ENCODE measurements at regions not wholly inside any gene's neighbourhood (a gene's known extent, or its start where the extent isn't known, plus 50 kb on each side); places are given as distances from the start of the nearest gene placed in this dataset.
"Not testable (repeated sequence)": the region's sequence is repeated elsewhere in the genome, so short reads cannot be mapped to it uniquely, and the experiment has no call there.

DNA sequence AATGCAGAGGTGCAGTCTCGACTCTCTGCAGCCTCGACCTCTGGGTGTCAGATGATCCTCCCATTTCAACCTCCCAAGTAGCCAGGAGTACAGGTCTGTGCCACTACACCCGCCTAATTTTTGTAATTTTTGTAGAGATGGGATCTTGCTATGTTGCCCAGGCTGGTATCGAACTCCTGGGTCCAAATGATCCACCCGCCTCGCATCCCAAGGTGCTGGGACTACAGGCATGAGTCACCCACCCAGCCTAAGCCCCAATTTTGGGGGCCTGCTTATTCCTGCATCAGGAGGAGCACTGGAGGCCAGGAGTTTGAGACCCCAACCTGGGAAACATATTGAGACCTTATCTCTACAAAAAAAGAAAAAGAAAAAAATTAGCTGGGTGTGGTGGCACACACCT is 80.1 kb upstream of the ADGRE5 start:
- H3K4me2 ChIP-seq (ENCODE audit: low read length): no peak overlapping the region
- no peak overlapping the region for H3K9ac ChIP-seq (ENCODE audit: low read depth, low read length)
- H3K9me3 ChIP-seq (replicated peaks; ENCODE audit: low read length): no peaks in the 10 kb centered on the region
- peaks cover 41% of the 10 kb centered on the region for H3K27me3 ChIP-seq (ENCODE audit: control insufficient read depth, insufficient read depth, low read length)
- H3K36me3 ChIP-seq (ENCODE audit: insufficient read depth, low read length): no peaks in the 10 kb centered on the region
- H3K4me3 ChIP-seq (ENCODE audit: low read length): no peak overlapping the region
- no peaks in the 10 kb centered on the region for H3K4me1 ChIP-seq (ENCODE audit: control insufficient read depth, insufficient read depth, low read length)

DNA sequence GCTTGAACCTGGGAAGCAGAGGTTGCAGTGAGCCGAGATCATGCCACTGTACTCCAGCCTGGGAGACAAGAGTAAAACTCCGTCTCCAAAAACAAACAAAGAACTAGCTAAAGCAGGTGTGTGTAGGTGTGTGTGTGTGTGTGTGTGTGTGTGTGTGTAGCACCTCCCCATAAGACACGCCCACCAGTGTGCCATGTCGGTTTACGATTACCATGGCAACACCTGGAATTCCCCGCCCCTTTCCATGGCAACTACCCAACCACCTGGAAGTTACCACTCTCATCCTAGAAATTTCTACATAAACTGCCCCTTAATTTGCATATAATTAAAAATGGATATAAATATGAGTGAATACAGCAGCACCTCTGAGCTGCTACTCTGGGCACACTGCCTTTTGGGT is 80.9 kb upstream of the ADGRE5 start:
- H3K9ac ChIP-seq (ENCODE audit: low read depth, low read length): no peak overlapping the region

DNA sequence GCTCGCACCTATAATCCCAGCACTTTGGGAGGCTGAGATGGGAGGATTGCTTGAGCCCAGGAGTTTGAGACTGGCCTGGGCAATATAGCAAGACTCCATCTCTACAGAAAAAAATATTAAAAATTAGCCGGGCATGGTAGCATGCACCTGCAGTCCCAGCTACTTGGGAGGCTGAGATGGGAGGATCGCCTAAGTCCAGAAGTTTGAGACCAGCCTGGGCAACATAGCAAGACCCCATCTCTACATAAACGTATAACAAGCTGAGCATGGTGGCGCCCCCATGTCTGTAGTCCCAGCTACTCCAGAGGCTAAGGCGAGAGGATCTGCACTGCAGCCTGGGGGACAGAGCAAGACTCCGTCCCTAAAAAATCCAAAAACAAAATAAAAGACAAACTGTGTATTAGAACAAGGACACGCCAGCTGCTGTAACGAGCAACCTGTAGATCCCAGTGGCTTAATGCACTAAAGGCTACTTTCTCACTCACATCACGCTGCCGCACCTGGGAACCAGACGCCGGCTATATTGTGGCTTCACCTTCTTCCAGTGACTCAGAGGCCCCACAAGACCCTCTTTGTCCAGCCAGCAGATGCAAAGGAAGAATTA is 81.9 kb upstream of the ADGRE5 start:
- not testable (repeated sequence) for H3K36me3 ChIP-seq (ENCODE audit: insufficient read depth, low read length); H3K4me2 ChIP-seq (ENCODE audit: low read length); H3K4me3 ChIP-seq (ENCODE audit: low read length); H3K4me1 ChIP-seq (ENCODE audit: control insufficient read depth, insufficient read depth, low read length); H3K9ac ChIP-seq (ENCODE audit: low read depth, low read length); H3K9me3 ChIP-seq (replicated peaks; ENCODE audit: low read length)
- peaks cover 31% of the 10 kb centered on the region for H3K27me3 ChIP-seq (ENCODE audit: control insufficient read depth, insufficient read depth, low read length)

More for the DNA sequence above, 80.9 kb upstream of the ADGRE5 start:
- no peaks in the 10 kb centered on the region for H3K36me3 ChIP-seq (ENCODE audit: insufficient read depth, low read length)
- H3K4me2 ChIP-seq (ENCODE audit: low read length): no peak overlapping the region
- no peak overlapping the region for H3K4me3 ChIP-seq (ENCODE audit: low read length)
- no peaks in the 10 kb centered on the region for H3K9me3 ChIP-seq (replicated peaks; ENCODE audit: low read length)
- peaks cover 35% of the 10 kb centered on the region for H3K27me3 ChIP-seq (ENCODE audit: control insufficient read depth, insufficient read depth, low read length)
- H3K4me1 ChIP-seq (ENCODE audit: control insufficient read depth, insufficient read depth, low read length): no peaks in the 10 kb centered on the region

DNA sequence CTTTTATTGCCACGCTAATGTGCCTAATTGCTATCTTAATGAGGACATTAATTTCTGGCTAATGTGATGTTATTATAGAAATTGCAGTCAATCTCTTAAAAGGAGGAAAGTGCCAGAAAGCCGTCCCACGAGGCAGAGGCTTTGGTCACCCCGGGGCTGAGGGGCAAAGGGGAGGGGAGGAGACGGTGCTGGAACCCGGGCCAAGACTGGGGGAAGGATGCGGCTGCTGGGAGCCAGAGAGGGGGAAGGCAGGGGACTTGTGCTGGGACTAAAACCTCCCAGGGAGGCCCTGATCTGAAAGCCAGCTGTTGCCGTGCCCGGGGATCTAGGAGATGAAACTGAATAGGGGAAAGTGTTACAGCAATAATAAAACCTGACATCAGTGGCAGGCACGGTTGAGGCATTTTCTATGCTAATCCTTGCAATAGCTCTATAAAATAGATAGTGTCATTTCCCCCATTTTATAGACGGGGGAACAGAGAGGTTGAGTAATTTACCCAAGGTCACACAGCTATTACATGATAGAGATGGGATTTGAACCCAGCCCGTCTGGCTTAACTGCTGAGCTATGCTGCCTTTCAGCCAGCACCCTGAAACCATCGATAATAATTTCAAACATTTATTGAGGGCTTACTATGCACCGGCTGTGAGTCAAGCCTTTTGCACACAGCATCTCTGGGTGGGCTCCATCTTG is 83.2 kb upstream of the ADGRE5 start:
- not testable (repeated sequence) for H3K9ac ChIP-seq (ENCODE audit: low read depth, low read length); H3K9me3 ChIP-seq (replicated peaks; ENCODE audit: low read length); H3K36me3 ChIP-seq (ENCODE audit: insufficient read depth, low read length); H3K4me3 ChIP-seq (ENCODE audit: low read length); H3K4me1 ChIP-seq (ENCODE audit: control insufficient read depth, insufficient read depth, low read length); H3K4me2 ChIP-seq (ENCODE audit: low read length)
- peaks cover 22% of the 10 kb centered on the region for H3K27me3 ChIP-seq (ENCODE audit: control insufficient read depth, insufficient read depth, low read length)

DNA sequence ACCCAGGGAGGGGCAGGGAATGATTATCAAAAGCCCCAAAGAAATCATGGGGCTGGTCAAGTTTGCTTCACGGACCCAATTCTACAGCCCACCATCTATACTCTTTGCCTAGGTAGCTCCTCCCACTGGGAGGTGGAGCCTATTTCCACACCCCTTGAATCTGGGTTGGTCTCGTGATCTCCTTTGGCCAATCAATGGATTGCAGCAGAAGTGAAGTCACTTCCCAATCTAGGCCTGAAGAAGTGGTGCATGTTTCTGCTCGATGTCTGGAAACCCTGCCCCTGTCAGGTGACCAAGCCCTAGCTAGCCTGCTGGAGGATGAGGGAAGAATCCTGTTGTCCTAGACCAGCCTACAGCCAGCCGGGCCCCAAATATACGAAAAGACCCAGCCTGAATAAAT is 86.3 kb upstream of the ADGRE5 start:
- H3K4me1 ChIP-seq (ENCODE audit: control insufficient read depth, insufficient read depth, low read length); H3K9me3 ChIP-seq (replicated peaks; ENCODE audit: low read length); H3K4me3 ChIP-seq (ENCODE audit: low read length); H3K4me2 ChIP-seq (ENCODE audit: low read length); H3K36me3 ChIP-seq (ENCODE audit: insufficient read depth, low read length); H3K9ac ChIP-seq (ENCODE audit: low read depth, low read length): not testable (repeated sequence)
- peaks cover 18% of the 10 kb centered on the region for H3K27me3 ChIP-seq (ENCODE audit: control insufficient read depth, insufficient read depth, low read length)

DNA sequence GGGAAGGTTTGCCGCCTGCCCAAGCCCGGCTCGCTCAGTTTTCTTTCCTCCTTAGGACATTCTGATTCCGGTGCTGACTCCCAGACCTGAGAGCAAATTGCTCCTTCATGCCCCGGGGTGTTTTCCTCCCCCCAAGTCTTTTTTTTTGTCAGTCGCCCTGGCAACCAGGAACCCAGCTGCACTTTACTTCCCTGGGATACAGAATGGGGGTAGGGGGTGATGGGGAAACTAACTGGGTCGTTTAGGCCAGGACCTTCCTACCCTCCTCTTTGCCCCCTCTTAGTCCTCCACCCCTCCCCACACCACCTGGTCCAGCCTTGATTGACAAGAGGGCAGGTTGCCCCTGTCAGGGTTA is 87.5 kb upstream of the ADGRE5 start:
- not testable (repeated sequence) for H3K4me2 ChIP-seq (ENCODE audit: low read length)

DNA sequence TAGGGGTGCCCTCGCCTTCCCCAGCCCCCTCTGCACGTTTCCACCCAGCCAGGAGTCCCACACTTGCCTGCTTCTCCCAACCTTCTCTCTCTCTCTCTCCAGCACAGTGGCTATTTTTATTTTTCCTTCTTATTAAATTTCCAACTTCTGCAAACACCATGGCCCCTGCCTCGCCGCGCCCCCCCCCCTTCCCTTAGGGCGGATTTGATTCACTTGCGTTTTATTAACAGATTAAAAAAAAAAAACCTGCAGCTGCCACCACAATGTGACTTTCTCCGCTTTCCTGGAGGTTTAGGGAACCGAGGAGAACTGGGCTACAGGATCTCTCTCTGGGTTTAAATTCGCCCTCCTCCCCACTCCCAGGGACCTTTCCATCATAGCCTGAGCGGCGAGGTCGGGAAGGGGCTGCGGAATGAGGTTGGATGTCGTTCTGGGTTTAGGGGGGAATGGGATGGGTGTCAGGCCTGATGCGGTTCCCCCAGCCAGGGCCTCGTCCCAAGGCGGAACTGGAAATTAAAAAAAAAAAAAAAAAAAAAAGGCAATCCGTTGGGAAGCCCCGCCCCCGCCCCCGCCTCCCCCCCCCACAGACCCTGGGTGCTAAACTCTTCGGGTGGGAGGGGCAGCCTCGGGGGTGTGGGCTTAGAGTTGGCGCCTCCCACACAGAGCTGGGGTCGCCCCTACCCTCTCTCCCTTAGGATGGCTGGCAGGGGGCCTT is 87.3 kb upstream of the ADGRL1 start:
- H3K4me2 ChIP-seq (ENCODE audit: low read length); H3K9me3 ChIP-seq (replicated peaks; ENCODE audit: low read length); H3K4me1 ChIP-seq (ENCODE audit: control insufficient read depth, insufficient read depth, low read length); H3K36me3 ChIP-seq (ENCODE audit: insufficient read depth, low read length); H3K9ac ChIP-seq (ENCODE audit: low read depth, low read length); H3K4me3 ChIP-seq (ENCODE audit: low read length): not testable (repeated sequence)
- peaks cover 15% of the 10 kb centered on the region for H3K27me3 ChIP-seq (ENCODE audit: control insufficient read depth, insufficient read depth, low read length)

More for the DNA sequence above, 87.5 kb upstream of the ADGRE5 start:
- not testable (repeated sequence) for H3K4me1 ChIP-seq (ENCODE audit: control insufficient read depth, insufficient read depth, low read length); H3K4me3 ChIP-seq (ENCODE audit: low read length); H3K9me3 ChIP-seq (replicated peaks; ENCODE audit: low read length); H3K36me3 ChIP-seq (ENCODE audit: insufficient read depth, low read length); H3K9ac ChIP-seq (ENCODE audit: low read depth, low read length)
- H3K27me3 ChIP-seq (ENCODE audit: control insufficient read depth, insufficient read depth, low read length): peaks cover 15% of the 10 kb centered on the region

DNA sequence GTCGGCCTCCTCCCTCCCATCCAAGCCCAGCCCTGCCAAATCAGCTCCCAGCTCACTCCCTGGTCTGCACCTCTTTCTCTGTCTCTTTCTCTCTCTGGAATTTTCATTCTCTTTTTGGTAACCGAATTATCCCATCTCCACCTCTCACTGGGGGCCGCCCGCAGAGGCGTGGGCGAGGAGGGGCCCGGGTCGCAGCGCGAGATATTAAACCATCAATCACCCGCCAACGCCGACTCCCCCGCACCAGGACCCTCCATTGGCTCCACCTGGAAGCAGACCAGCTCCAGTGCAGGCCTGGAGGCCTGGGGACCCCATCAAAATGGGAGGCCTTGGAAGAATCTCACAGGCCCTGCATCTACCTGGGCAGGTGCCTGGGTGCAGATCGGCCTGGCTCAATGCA is 83.8 kb upstream of the ADGRL1 start:
- H3K9ac ChIP-seq (ENCODE audit: low read depth, low read length); H3K4me3 ChIP-seq (ENCODE audit: low read length): not testable (repeated sequence)

DNA sequence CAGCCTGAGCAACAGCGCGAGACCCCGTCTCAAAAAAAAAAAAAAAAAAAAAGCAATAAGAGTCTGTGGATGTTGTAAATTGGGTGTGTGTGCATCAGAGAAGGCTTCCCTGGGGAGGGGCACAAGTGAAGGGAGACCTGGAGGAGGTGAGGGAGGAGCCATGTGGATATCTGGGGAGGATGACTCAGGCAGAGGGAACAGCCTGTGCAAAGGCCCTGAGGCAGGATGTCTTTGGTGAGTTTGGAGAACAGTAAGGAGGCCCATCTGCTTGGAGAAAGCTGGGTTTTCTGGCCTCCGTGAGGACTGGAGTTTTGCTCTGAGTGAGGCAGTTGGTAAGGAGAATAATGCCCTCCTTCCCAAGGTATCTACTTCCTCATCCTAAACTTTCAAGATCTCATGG is 81.9 kb upstream of the ADGRL1 start:
- H3K4me3 ChIP-seq (ENCODE audit: low read length); H3K9ac ChIP-seq (ENCODE audit: low read depth, low read length); H3K9me3 ChIP-seq (replicated peaks; ENCODE audit: low read length); H3K4me2 ChIP-seq (ENCODE audit: low read length); H3K36me3 ChIP-seq (ENCODE audit: insufficient read depth, low read length); H3K4me1 ChIP-seq (ENCODE audit: control insufficient read depth, insufficient read depth, low read length); H3K27me3 ChIP-seq (ENCODE audit: control insufficient read depth, insufficient read depth, low read length): not testable (repeated sequence)

More for the DNA sequence above, 83.8 kb upstream of the ADGRL1 start:
- not testable (repeated sequence) for H3K27me3 ChIP-seq (ENCODE audit: control insufficient read depth, insufficient read depth, low read length); H3K36me3 ChIP-seq (ENCODE audit: insufficient read depth, low read length); H3K9me3 ChIP-seq (replicated peaks; ENCODE audit: low read length); H3K4me2 ChIP-seq (ENCODE audit: low read length); H3K4me1 ChIP-seq (ENCODE audit: control insufficient read depth, insufficient read depth, low read length)

DNA sequence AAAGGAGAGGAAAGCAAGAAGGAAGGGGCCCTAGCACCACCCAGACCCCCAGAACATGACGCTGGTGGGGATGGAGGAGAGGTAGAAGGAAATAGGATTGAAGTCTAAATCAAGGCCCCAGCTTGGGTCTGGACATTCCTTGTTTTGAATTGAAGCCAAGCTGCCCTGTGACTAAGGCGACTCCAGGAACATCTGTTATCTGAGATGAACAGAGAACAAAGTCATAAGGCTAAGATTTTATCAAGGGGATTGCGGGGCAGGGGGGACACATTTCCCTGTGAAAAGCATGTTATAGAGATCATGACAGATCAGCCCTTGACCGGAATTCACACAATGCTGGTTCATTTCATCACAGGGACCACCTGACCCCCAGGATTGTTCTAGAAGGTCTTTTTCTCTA is 80.6 kb upstream of the ADGRL1 start:
- H3K36me3 ChIP-seq (ENCODE audit: insufficient read depth, low read length); H3K4me3 ChIP-seq (ENCODE audit: low read length); H3K27me3 ChIP-seq (ENCODE audit: control insufficient read depth, insufficient read depth, low read length); H3K4me2 ChIP-seq (ENCODE audit: low read length); H3K9me3 ChIP-seq (replicated peaks; ENCODE audit: low read length); H3K9ac ChIP-seq (ENCODE audit: low read depth, low read length); H3K4me1 ChIP-seq (ENCODE audit: control insufficient read depth, insufficient read depth, low read length): not testable (repeated sequence)

DNA sequence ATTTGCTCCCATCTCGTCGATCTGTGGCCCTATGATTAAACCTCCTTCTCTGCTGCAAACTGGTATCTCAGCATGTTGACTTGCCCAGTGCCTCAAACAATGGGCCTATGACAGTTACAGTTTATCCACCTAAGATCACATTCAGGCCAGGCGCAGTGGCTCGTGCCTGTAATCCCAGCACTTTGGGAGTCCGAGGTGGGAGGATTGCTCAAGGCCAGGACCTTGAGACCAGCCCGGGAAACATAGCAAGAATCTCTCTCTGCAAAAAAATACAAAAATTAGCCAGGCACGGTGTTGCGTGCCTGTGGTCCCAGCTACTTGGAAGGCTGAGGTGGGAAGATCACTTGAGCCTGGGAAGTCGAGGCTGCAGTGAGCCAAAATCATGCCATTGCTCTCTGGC is 79.8 kb upstream of the ADGRL1 start:
- not testable (repeated sequence) for H3K9ac ChIP-seq (ENCODE audit: low read depth, low read length)

More for the DNA sequence above, 79.8 kb upstream of the ADGRL1 start:
- not testable (repeated sequence) for H3K4me2 ChIP-seq (ENCODE audit: low read length); H3K36me3 ChIP-seq (ENCODE audit: insufficient read depth, low read length); H3K4me1 ChIP-seq (ENCODE audit: control insufficient read depth, insufficient read depth, low read length); H3K27me3 ChIP-seq (ENCODE audit: control insufficient read depth, insufficient read depth, low read length); H3K4me3 ChIP-seq (ENCODE audit: low read length); H3K9me3 ChIP-seq (replicated peaks; ENCODE audit: low read length)
